ENCODE measurements at regions not wholly inside any gene's neighbourhood (a gene's known extent, or its start where the extent isn't known, plus 50 kb on each side); places are given as distances from the start of the nearest gene placed in this dataset.

GRCh38 chr1:106063510-106063909 is 993.0 kb upstream of the PRMT6 start:
- in situ Hi-C loops (cut with MboI; ENCODE audit: low sequenced_read_pairs, unreplicated experiment): no loop called here
- no peak for DNase-seq (ENCODE audit: low spot score)
- no peak for TF ChIP-seq CTCF (IDR thresholded peaks at IDR 0.05; ENCODE audit: borderline replicate concordance, control extremely low read depth, extremely low read depth, insufficient read depth, missing control alignments)

- in situ Hi-C loops (cut with MboI; ENCODE audit: low sequenced_read_pairs, unreplicated experiment): no loop called here
- no peak for TF ChIP-seq CTCF (IDR thresholded peaks at IDR 0.05; ENCODE audit: borderline replicate concordance, control extremely low read depth, extremely low read depth, insufficient read depth, missing control alignments)
- DNase-seq (ENCODE audit: low spot score): no peak
These were observed 983.4 kb upstream of the PRMT6 start for GRCh38 chr1:106072909-106073600.

- no peak for DNase-seq (ENCODE audit: low spot score)
- in situ Hi-C loops (cut with MboI; ENCODE audit: low sequenced_read_pairs, unreplicated experiment): no loop called here
- no peak for TF ChIP-seq CTCF (IDR thresholded peaks at IDR 0.05; ENCODE audit: borderline replicate concordance, control extremely low read depth, extremely low read depth, insufficient read depth, missing control alignments)
These were observed 975.7 kb upstream of the PRMT6 start for GRCh38 chr1:106080608-106081325.

GRCh38 chr1:106111044-106111443 is 945.4 kb upstream of the PRMT6 start:
- DNase-seq (ENCODE audit: low spot score): no peak
- TF ChIP-seq CTCF (IDR thresholded peaks at IDR 0.05; ENCODE audit: borderline replicate concordance, control extremely low read depth, extremely low read depth, insufficient read depth, missing control alignments): no peak
- in situ Hi-C loops (cut with MboI; ENCODE audit: low sequenced_read_pairs, unreplicated experiment): no loop called here

GRCh38 chr1:106113851-106114250 is 942.6 kb upstream of the PRMT6 start:
- in situ Hi-C loops (cut with MboI; ENCODE audit: low sequenced_read_pairs, unreplicated experiment): no loop called here
- DNase-seq (ENCODE audit: low spot score): no peak

GRCh38 chr1:106120789-106121188 is 935.7 kb upstream of the PRMT6 start:
- in situ Hi-C loops (cut with MboI; ENCODE audit: low sequenced_read_pairs, unreplicated experiment): no loop called here
- no peak for TF ChIP-seq CTCF (IDR thresholded peaks at IDR 0.05; ENCODE audit: borderline replicate concordance, control extremely low read depth, extremely low read depth, insufficient read depth, missing control alignments)
- no peak for DNase-seq (ENCODE audit: low spot score)

More at GRCh38 chr1:106113851-106114250, 942.6 kb upstream of the PRMT6 start:
- no peak for TF ChIP-seq CTCF (IDR thresholded peaks at IDR 0.05; ENCODE audit: borderline replicate concordance, control extremely low read depth, extremely low read depth, insufficient read depth, missing control alignments)

Data from GM13976 (cell line).